Glutamatergic neuron (in vitro differentiated cells): ENCODE measurements at regions not wholly inside any gene's neighbourhood (a gene's known extent, or its start where the extent isn't known, plus 50 kb on each side); places are given as distances from the start of the nearest gene placed in this dataset.
A peak's percentile ranks its signal among the peaks of the same experiment; 100 is the strongest.

Experiments used
- DNase-seq: peaks from one replicate; pipeline ENCODE4 v3.0.0; 2022
- H3K27ac Mint-ChIP-seq: one replicate; pipeline ENCODE4 v1.8.0; 2020; ENCODE audit warnings: mild to moderate bottlenecking, mixed read lengths, inconsistent platforms; ENCODE audit not compliant: unreplicated experiment
- H3K27me3 Mint-ChIP-seq: one replicate; pipeline ENCODE4 v1.8.0; 2020; ENCODE audit warnings: mild to moderate bottlenecking, moderate library complexity, mixed read lengths, inconsistent platforms; ENCODE audit not compliant: unreplicated experiment
- H3K36me3 Mint-ChIP-seq: one replicate; pipeline ENCODE4 v1.8.0; 2020; ENCODE audit warnings: mild to moderate bottlenecking, mixed read lengths, inconsistent platforms; ENCODE audit not compliant: unreplicated experiment
- H3K4me1 Mint-ChIP-seq: one replicate; pipeline ENCODE4 v1.8.0; 2020; ENCODE audit warnings: mild to moderate bottlenecking, low read depth, mixed read lengths, inconsistent platforms; ENCODE audit not compliant: unreplicated experiment
- H3K4me3 Mint-ChIP-seq: one replicate; pipeline ENCODE4 v1.8.0; 2020; ENCODE audit warnings: mild to moderate bottlenecking, mixed read lengths, inconsistent platforms; ENCODE audit not compliant: unreplicated experiment
- H3K9me3 Mint-ChIP-seq: one replicate; pipeline ENCODE4 v1.8.0; 2020; ENCODE audit warnings: mild to moderate bottlenecking, moderate library complexity, mixed read lengths, inconsistent platforms; ENCODE audit not compliant: unreplicated experiment
- CTCF ChIP-seq: fragments of 200-600 bp; sonication (generic); IDR thresholded peaks from one replicate; pipeline ENCODE4 v1.5.0; 2021; ENCODE audit not compliant: partially characterized antibody, unreplicated experiment

DNA sequence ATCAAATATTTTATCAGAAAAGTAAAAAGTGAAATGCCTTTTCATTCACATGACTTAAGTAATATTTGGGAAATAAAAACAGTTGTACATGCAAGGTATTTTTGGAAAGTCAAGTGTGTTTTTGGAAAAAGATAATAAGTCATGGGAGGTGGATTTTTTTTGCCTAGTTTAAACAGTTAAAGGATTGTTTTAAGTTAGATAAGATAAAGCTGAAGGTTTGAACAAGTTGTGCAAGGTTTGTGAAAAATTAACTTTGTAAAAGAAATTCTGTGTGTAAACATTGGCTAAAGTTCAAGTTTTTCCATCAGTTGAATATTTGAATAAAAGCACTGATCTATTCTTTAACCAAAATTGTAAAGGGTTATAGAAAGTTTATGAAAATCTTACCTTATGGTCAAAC, 207.9 kb upstream of the RGPD4 start:
- H3K9me3 Mint-ChIP-seq: peaks cover 12% of the 10 kb centered on the region
- no peak overlapping the region for H3K4me3 Mint-ChIP-seq
- peaks cover 4% of the 10 kb centered on the region for H3K4me1 Mint-ChIP-seq
- DNase-seq: no peak
- TF ChIP-seq CTCF: no peak
- no peak overlapping the region for H3K27ac Mint-ChIP-seq
- peaks cover 21% of the 10 kb centered on the region for H3K36me3 Mint-ChIP-seq
- no peaks in the 10 kb centered on the region for H3K27me3 Mint-ChIP-seq

- H3K27ac Mint-ChIP-seq: peak overlapping the region; percentile 80
- no peaks in the 10 kb centered on the region for H3K27me3 Mint-ChIP-seq
- H3K4me3 Mint-ChIP-seq: no peak overlapping the region
- peaks cover 19% of the 10 kb centered on the region for H3K36me3 Mint-ChIP-seq
- peaks cover 4% of the 10 kb centered on the region for H3K4me1 Mint-ChIP-seq
- DNase-seq: no peak
- no peak for TF ChIP-seq CTCF
- H3K9me3 Mint-ChIP-seq: peaks cover 15% of the 10 kb centered on the region
Observed at GRCh38 chr2:107621186-107622165, 205.2 kb upstream of the RGPD4 start.

DNA sequence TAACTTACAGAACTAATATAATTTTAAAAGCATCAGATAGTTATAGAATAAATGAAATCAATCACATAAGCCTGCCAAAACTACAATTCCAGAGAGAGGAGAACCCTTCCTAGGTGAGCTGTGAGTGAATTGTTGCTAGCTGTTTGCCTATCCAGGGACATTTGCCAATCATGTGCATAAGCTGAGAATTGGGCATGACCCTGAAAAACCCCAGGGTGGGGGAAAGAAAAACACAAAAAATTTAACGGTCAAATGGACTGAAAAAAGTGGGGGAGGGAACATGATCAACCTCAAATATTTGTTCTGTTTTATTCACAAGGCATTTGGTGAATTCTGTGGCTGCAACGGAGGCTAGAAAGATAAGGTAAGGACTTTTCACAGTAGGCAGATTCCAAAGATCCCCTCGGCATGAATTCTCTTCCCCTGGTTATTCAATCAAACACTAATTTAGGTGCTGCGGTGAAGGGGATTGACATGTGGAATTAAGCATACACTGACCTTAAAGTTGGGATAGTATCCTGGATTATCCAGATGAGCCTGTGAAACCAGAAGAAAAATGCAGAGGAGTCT, 203.9 kb upstream of the RGPD4 start:
- DNase-seq: no peak
- peaks cover 4% of the 10 kb centered on the region for H3K4me1 Mint-ChIP-seq
- TF ChIP-seq CTCF: no peak
- H3K27ac Mint-ChIP-seq: no peak overlapping the region
- no peaks in the 10 kb centered on the region for H3K27me3 Mint-ChIP-seq
- H3K36me3 Mint-ChIP-seq: peaks cover 14% of the 10 kb centered on the region
- peaks cover 15% of the 10 kb centered on the region for H3K9me3 Mint-ChIP-seq
- H3K4me3 Mint-ChIP-seq: no peak overlapping the region

- H3K4me3 Mint-ChIP-seq: no peak overlapping the region
- TF ChIP-seq CTCF: no peak
- no peak overlapping the region for H3K27ac Mint-ChIP-seq
- peaks cover 13% of the 10 kb centered on the region for H3K9me3 Mint-ChIP-seq
- DNase-seq: no peak
- H3K4me1 Mint-ChIP-seq: peaks cover 4% of the 10 kb centered on the region
- H3K36me3 Mint-ChIP-seq: peaks cover 5% of the 10 kb centered on the region
- H3K27me3 Mint-ChIP-seq: no peaks in the 10 kb centered on the region
Observed at GRCh38 chr2:107625982-107626381, 200.7 kb upstream of the RGPD4 start.

- H3K9me3 Mint-ChIP-seq: peaks cover 10% of the 10 kb centered on the region
Observed at GRCh38 chr2:107627164-107627563, 199.5 kb upstream of the RGPD4 start.

More at GRCh38 chr2:107627164-107627563, 199.5 kb upstream of the RGPD4 start:
- TF ChIP-seq CTCF: peak; percentile 56
- no peaks in the 10 kb centered on the region for H3K27me3 Mint-ChIP-seq
- DNase-seq: no peak
- peaks cover 4% of the 10 kb centered on the region for H3K4me1 Mint-ChIP-seq
- H3K36me3 Mint-ChIP-seq: peaks cover 5% of the 10 kb centered on the region
- no peak overlapping the region for H3K4me3 Mint-ChIP-seq
- H3K27ac Mint-ChIP-seq: no peak overlapping the region
